H1 (cell line): ENCODE measurements at regions not wholly inside any gene's neighbourhood (a gene's known extent, or its start where the extent isn't known, plus 50 kb on each side); places are given as distances from the start of the nearest gene placed in this dataset.

Experiments used
- CTCF ChIA-PET: fragments of 300-600 bp; sonication (Branson Sonifier 250); formaldehyde crosslinking; loops from one replicate; lab custom pipeline; 2021; ENCODE audit not compliant: partially characterized antibody; lab: Charles Lee
- POLR2A ChIA-PET: fragments of 300-600 bp; sonication (Branson Sonifier 250); formaldehyde crosslinking; loops from one replicate; lab custom pipeline; 2021; ENCODE audit warnings: inconsistent platforms; ENCODE audit not compliant: partially characterized antibody; lab: Charles Lee
- DNase-seq, 2 experiments: peaks; one replicate each; pipeline versions ENCODE4 v3.0.0 to v3.0.0-alpha.2; 2010 to 2022; ENCODE audit warnings: low spot score in 2 of 2, low read depth in 1 of 2, mixed read lengths in 1 of 2
- FAIRE-seq: peaks from 2 replicates; lab custom pipeline; 2011; peaks lifted over from hg19 to GRCh38; lab: Jason Lieb, UNC
- H2AFZ ChIP-seq: 2 replicates; pipeline ENCODE4 v1.8.1; 2012; ENCODE audit warnings: low read length, inconsistent platforms
- H2AK5ac ChIP-seq: 2 replicates; pipeline ENCODE4 v1.6.1; 2013; ENCODE audit warnings: low read depth, low read length
- H2BK120ac ChIP-seq: replicated peaks from 2 replicates; pipeline ENCODE3; 2013; ENCODE audit warnings: low read depth, low read length, inconsistent platforms
- H2BK12ac ChIP-seq: 2 replicates; pipeline ENCODE4 v1.6.1; 2013; ENCODE audit warnings: low read depth, low read length
- H2BK15ac ChIP-seq: 2 replicates; pipeline ENCODE4 v1.6.1; 2013; ENCODE audit warnings: low read length
- H2BK20ac ChIP-seq: 2 replicates; pipeline ENCODE4 v1.6.1; 2013; ENCODE audit warnings: low read length
- H2BK5ac ChIP-seq: 2 replicates; pipeline ENCODE4 v1.6.1; 2013; ENCODE audit warnings: low read depth, low read length
- H3K14ac ChIP-seq: 2 replicates; pipeline ENCODE4 v1.6.1; 2013; ENCODE audit warnings: inconsistent platforms; ENCODE audit not compliant: insufficient read length
- H3K18ac ChIP-seq: 2 replicates; pipeline ENCODE4 v1.6.1; 2013; ENCODE audit warnings: low read length; ENCODE audit errors: extremely low read depth
- H3K23ac ChIP-seq: 2 replicates; pipeline ENCODE4 v1.6.1; 2013; ENCODE audit warnings: inconsistent platforms; ENCODE audit not compliant: insufficient read length
- H3K23me2 ChIP-seq: 2 replicates; pipeline ENCODE4 v1.6.1; 2013; ENCODE audit warnings: low read depth, low read length
- H3K27ac ChIP-seq: 2 replicates; pipeline ENCODE4 v1.6.1; 2011; ENCODE audit warnings: low read depth, low read length, inconsistent platforms
- H3K27me3 ChIP-seq, 4 experiments: replicated peaks in 1 of 4; 1 replicate in 1 of 4; 2 replicates in 3 of 4; pipeline versions ENCODE4 v1.6.1 to v1.8.1; 2011 to 2013; ENCODE audit warnings: low read length in 3 of 4, mild to moderate bottlenecking in 3 of 4, inconsistent platforms in 2 of 4, mixed read lengths in 2 of 4, moderate library complexity in 1 of 4; ENCODE audit not compliant: control insufficient read depth in 3 of 4, insufficient read depth in 3 of 4; ENCODE audit errors: extremely low read depth in 1 of 4
- H3K36me3 ChIP-seq, 4 experiments: 2 replicates each; pipeline versions ENCODE4 v1.6.1 to v1.8.1; 2011 to 2013; ENCODE audit warnings: mild to moderate bottlenecking in 4 of 4, low read length in 3 of 4, moderate library complexity in 2 of 4, control low read depth in 1 of 4, inconsistent platforms in 1 of 4; ENCODE audit not compliant: insufficient read depth in 4 of 4, control insufficient read depth in 2 of 4
- H3K4ac ChIP-seq: replicated peaks from 2 replicates; pipeline ENCODE3; 2013; ENCODE audit warnings: low read length, low read depth, mixed read lengths, inconsistent platforms; ENCODE audit not compliant: insufficient read length
- H3K4me1 ChIP-seq, 4 experiments: replicated peaks in 1 of 4; 1 replicate in 1 of 4; 2 replicates in 3 of 4; pipeline versions ENCODE4 v1.6.1 to v1.8.1; 2011 to 2013; ENCODE audit warnings: low read length in 3 of 4, inconsistent platforms in 2 of 4, mixed read lengths in 1 of 4; ENCODE audit not compliant: insufficient read depth in 4 of 4, control insufficient read depth in 3 of 4
- H3K4me2 ChIP-seq, 2 experiments: 2 replicates each; pipeline versions ENCODE4 v1.6.1 to v1.8.1; 2011 to 2013; ENCODE audit warnings: low read depth in 2 of 2, low read length in 2 of 2, control low read depth in 1 of 2, inconsistent platforms in 1 of 2, mild to moderate bottlenecking in 1 of 2; ENCODE audit not compliant: insufficient read depth in 1 of 2
- H3K4me3 ChIP-seq, 4 experiments: fragments of 200-600, 300-600 bp in 1 of 4; sonication (generic), shearing (Covaris generic), sonication (Bioruptor Twin) in 1 of 4; 2 replicates each; pipeline versions ENCODE4 v1.5.1 to v1.8.1; 2011 to 2016; ENCODE audit warnings: low read length in 4 of 4, low read depth in 3 of 4, control low read depth in 2 of 4, inconsistent platforms in 2 of 4, mild to moderate bottlenecking in 2 of 4, mixed read lengths in 1 of 4, moderate library complexity in 1 of 4; ENCODE audit not compliant: insufficient read depth in 2 of 4; ENCODE audit errors: extremely low read depth in 1 of 4
- H3K56ac ChIP-seq: replicated peaks from 2 replicates; pipeline ENCODE3; 2013; ENCODE audit warnings: low read depth, mild to moderate bottlenecking, mixed read lengths, low read length, inconsistent platforms; ENCODE audit not compliant: insufficient read length
- H3K79me1 ChIP-seq: 2 replicates; pipeline ENCODE4 v1.6.1; 2013; ENCODE audit warnings: low read depth, low read length, control low read depth
- H3K79me2 ChIP-seq, 2 experiments: 2 replicates each; pipeline versions ENCODE4 v1.6.1 to v1.8.1; 2012 to 2013; ENCODE audit warnings: low read length in 2 of 2, mild to moderate bottlenecking in 2 of 2, inconsistent platforms in 1 of 2; ENCODE audit not compliant: insufficient read depth in 2 of 2, control insufficient read depth in 1 of 2
- H3K9ac ChIP-seq, 4 experiments: replicated peaks in 1 of 4; 1 replicate in 1 of 4; 2 replicates in 3 of 4; pipeline versions ENCODE4 v1.6.1 to v1.8.1; 2011 to 2013; ENCODE audit warnings: low read depth in 3 of 4, low read length in 3 of 4, control low read depth in 2 of 4, mild to moderate bottlenecking in 2 of 4, moderate library complexity in 2 of 4, inconsistent platforms in 1 of 4; ENCODE audit errors: extremely low read depth in 1 of 4
- H3K9me3 ChIP-seq, 2 experiments: 2 replicates each; pipeline versions ENCODE4 v1.6.1 to v1.8.1; 2012 to 2013; ENCODE audit warnings: mild to moderate bottlenecking in 2 of 2, moderate library complexity in 2 of 2, control low read depth in 1 of 2, inconsistent platforms in 1 of 2, low read depth in 1 of 2, low read length in 1 of 2, mixed read lengths in 1 of 2; ENCODE audit not compliant: insufficient read depth in 2 of 2
- H4K20me1 ChIP-seq, 2 experiments: replicated peaks in 1 of 2; 2 replicates each; pipeline versions ENCODE3 to v1.8.1; 2011 to 2013; ENCODE audit warnings: inconsistent platforms in 2 of 2, low read length in 2 of 2, mild to moderate bottlenecking in 1 of 2; ENCODE audit not compliant: insufficient read depth in 2 of 2, control insufficient read depth in 1 of 2
- H4K5ac ChIP-seq: 2 replicates; pipeline ENCODE4 v1.6.1; 2013; ENCODE audit warnings: low read length, low read depth, mixed read lengths, inconsistent platforms; ENCODE audit not compliant: insufficient read length
- H4K8ac ChIP-seq: 2 replicates; pipeline ENCODE4 v1.8.0; 2013; ENCODE audit warnings: mild to moderate bottlenecking, moderate library complexity, low read length, inconsistent platforms; ENCODE audit not compliant: insufficient read depth; ENCODE audit errors: extremely low read depth
- H4K91ac ChIP-seq: replicated peaks from 2 replicates; pipeline ENCODE3; 2013; ENCODE audit warnings: low read length, mixed read lengths, inconsistent platforms; ENCODE audit not compliant: insufficient read length
- EP300 ChIP-seq, 2 experiments: IDR thresholded peaks; 1 replicate in 1 of 2; 2 replicates in 1 of 2; pipeline ENCODE4 v1.6.1; 2011 to 2012; ENCODE audit warnings: low read depth in 2 of 2, low read length in 2 of 2, mild to moderate bottlenecking in 2 of 2, borderline replicate concordance in 1 of 2, inconsistent platforms in 1 of 2, moderate library complexity in 1 of 2
- MAFK ChIP-seq: IDR thresholded peaks from 2 replicates; pipeline ENCODE4 v1.6.1; 2012; ENCODE audit warnings: low read depth, mild to moderate bottlenecking, improper control_type of control experiment, low read length
- SIRT6 ChIP-seq: IDR thresholded peaks from one replicate; pipeline ENCODE4 v1.7.1; 2012; ENCODE audit warnings: low read length, inconsistent platforms
- SIX5 ChIP-seq: IDR thresholded peaks from 2 replicates; pipeline ENCODE4 v1.6.1; 2011; ENCODE audit warnings: mild to moderate bottlenecking, low read depth, low read length
- WGBS, 2 experiments: shearing (Covaris generic) in 1 of 2; methylation state at CpG; one replicate each; pipeline versions ENCODE4 v1.1.6 to v1.1.7; 2013 to 2015; ENCODE audit warnings: low lambda C conversion rate in 2 of 2, mixed read lengths in 2 of 2, inconsistent platforms in 1 of 2, low coverage in 1 of 2, missing lambda C conversion rate in 1 of 2; ENCODE audit not compliant: insufficient replicate concordance in 2 of 2, insufficient coverage in 1 of 2, insufficient read length in 1 of 2; ENCODE audit errors: extremely low coverage in 1 of 2, missing lambda C conversion rate in 1 of 2; 5-methylcytosine and 5-hydroxymethylcytosine counted together
- TF ChIP-seq, protein P1 (sequence below): IDR thresholded peaks from 2 replicates; pipeline ENCODE4 v1.6.1; 2012; ENCODE audit warnings: low read length, inconsistent platforms

DNA sequence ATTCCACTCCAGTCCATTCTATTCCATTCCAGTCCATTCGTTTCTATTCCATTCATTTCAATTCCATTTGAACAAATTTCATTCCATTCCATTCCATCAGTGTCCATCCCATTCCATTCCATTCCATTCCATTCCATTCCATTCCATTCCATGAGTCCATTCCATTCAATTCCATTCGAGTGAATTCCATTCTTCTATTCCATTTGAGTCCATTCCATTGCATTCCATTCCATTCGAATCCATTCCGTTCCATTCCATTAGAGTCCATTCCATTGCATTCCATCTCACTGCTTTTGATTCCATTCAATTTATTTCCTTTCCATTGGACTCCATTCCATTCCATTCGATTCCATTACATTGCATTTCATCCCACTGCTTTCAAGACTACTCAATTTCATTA lies 1132.1 kb downstream of the RPIA start:
- Histone ChIP-seq H2BK12ac (no peak overlapping the region), H4K5ac (no peak overlapping the region), H2AFZ (no peak overlapping the region), H3K4ac (no peak overlapping the region), H4K91ac (no peak overlapping the region), H3K23ac (no peak overlapping the region), H3K79me2 (no peaks in the 10 kb centered on the region; a peak in 1 of 4 replicates), H2BK20ac (no peak overlapping the region), H3K56ac (no peak overlapping the region), H2BK120ac (no peak overlapping the region), H3K14ac (no peak overlapping the region), H4K8ac (no peak overlapping the region), H2BK5ac (no peak overlapping the region), H3K27me3 (no peaks in the 10 kb centered on the region), H2BK15ac (no peak overlapping the region), H3K23me2 (peaks cover 43% of the 10 kb centered on the region), H4K20me1 (peaks cover 0 to 4% of the 10 kb centered on the region in 2 experiments), H3K18ac (no peak overlapping the region), H3K4me1 (no peaks in the 10 kb centered on the region), H3K36me3 (peaks cover 0 to 3% (median 0%) of the 10 kb centered on the region in 4 experiments; a peak in 2 of 8 replicates), H3K4me2 (no peak overlapping the region), H3K4me3 (no peak overlapping the region), H3K9me3 (peaks cover 26 to 72% of the 10 kb centered on the region in 2 experiments), H3K9ac (no peak overlapping the region), H3K79me1 (no peaks in the 10 kb centered on the region), H3K27ac (no peak overlapping the region), H2AK5ac (no peak overlapping the region)
- no peak for FAIRE-seq
- no peak for TF ChIP-seq MAFK
- TF ChIP-seq, protein P1, sequence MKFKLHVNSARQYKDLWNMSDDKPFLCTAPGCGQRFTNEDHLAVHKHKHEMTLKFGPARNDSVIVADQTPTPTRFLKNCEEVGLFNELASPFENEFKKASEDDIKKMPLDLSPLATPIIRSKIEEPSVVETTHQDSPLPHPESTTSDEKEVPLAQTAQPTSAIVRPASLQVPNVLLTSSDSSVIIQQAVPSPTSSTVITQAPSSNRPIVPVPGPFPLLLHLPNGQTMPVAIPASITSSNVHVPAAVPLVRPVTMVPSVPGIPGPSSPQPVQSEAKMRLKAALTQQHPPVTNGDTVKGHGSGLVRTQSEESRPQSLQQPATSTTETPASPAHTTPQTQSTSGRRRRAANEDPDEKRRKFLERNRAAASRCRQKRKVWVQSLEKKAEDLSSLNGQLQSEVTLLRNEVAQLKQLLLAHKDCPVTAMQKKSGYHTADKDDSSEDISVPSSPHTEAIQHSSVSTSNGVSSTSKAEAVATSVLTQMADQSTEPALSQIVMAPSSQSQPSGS, result no peak
- no peak for TF ChIP-seq SIX5
- TF ChIP-seq SIRT6, result no peak
- TF ChIP-seq EP300 (IDR thresholded peaks at IDR 0.05; ENCODE audit: borderline replicate concordance in 1 of 2, low read depth in 2 of 2, low read length in 2 of 2), result no peak
- ChIA-PET POLR2A (no interaction called here), CTCF (no interaction called here)
- no peak for DNase-seq
- WGBS, 2 experiments, result 77 to 100% methylated on average over 2 to 5 of the region's 5 CpGs
